ENCODE measurements at regions not wholly inside any gene's neighbourhood (a gene's known extent, or its start where the extent isn't known, plus 50 kb on each side); places are given as distances from the start of the nearest gene placed in this dataset.

DNA sequence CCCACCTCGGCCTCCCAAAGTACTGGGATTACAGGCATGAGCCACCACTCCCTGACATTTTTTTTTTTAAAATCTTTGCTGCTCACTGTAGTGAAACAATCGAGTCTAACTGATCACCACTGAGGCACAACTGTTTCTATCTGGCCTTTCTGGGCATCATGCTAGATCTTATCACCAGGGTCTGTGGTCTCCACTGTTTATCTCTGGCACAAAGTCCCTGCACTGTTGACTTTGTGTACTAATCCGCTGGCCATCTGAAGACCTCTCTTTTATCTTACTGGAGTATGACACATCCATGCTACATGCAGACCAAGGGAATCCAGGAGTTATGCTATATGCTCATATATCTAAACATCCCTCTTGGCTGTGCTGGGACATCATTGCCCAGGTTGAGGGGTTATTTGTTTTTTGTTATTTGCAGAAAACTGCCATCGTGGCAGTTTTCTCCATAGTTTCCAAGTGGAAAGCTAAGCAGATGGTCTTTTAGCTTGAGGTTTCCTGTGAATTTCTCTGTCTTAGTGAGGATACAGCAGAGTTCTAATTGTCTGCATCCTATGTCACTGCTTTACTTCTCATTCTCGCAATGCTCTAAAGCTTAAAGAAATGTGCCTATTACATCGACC, 456.9 kb downstream of the CCER1 start:
- TF ChIP-seq, protein P1, sequence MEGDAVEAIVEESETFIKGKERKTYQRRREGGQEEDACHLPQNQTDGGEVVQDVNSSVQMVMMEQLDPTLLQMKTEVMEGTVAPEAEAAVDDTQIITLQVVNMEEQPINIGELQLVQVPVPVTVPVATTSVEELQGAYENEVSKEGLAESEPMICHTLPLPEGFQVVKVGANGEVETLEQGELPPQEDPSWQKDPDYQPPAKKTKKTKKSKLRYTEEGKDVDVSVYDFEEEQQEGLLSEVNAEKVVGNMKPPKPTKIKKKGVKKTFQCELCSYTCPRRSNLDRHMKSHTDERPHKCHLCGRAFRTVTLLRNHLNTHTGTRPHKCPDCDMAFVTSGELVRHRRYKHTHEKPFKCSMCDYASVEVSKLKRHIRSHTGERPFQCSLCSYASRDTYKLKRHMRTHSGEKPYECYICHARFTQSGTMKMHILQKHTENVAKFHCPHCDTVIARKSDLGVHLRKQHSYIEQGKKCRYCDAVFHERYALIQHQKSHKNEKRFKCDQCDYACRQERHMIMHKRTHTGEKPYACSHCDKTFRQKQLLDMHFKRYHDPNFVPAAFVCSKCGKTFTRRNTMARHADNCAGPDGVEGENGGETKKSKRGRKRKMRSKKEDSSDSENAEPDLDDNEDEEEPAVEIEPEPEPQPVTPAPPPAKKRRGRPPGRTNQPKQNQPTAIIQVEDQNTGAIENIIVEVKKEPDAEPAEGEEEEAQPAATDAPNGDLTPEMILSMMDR (IDR thresholded peaks at IDR 0.05; ENCODE audit: low read depth, low read length), result no peak
- TF ChIP-seq EZH2phosphoT487 (IDR thresholded peaks at IDR 0.05; ENCODE audit: low read depth), result no peak
